Endothelial cell of umbilical vein (primary cell): ENCODE measurements at regions not wholly inside any gene's neighbourhood (a gene's known extent, or its start where the extent isn't known, plus 50 kb on each side); places are given as distances from the start of the nearest gene placed in this dataset.

Source experiments
- CTCF ChIP-seq, 2 donors: IDR thresholded peaks; 1 replicate in 1 of 2; 2 replicates in 1 of 2; pipeline ENCODE4 v1.5.1; 2011; ENCODE audit warnings: low read length in 2 of 2, mild to moderate bottlenecking in 2 of 2, moderate library complexity in 2 of 2, control low read depth in 1 of 2, inconsistent platforms in 1 of 2, low read depth in 1 of 2; ENCODE audit not compliant: insufficient read depth in 1 of 2; ENCODE audit errors: extremely low read depth in 1 of 2
- FOS ChIP-seq: IDR thresholded peaks from 2 replicates; pipeline ENCODE4 v1.6.1; 2011; ENCODE audit warnings: mild to moderate bottlenecking, low read length, moderate library complexity, borderline replicate concordance; ENCODE audit not compliant: insufficient read depth
- MYC ChIP-seq: IDR thresholded peaks from one replicate; pipeline ENCODE4 v1.6.1; 2011; ENCODE audit warnings: mild to moderate bottlenecking, low read depth, low read length
- POLR2A ChIP-seq: IDR thresholded peaks from 2 replicates; pipeline ENCODE4 v1.6.1; 2012; ENCODE audit warnings: low read depth, mild to moderate bottlenecking, control low read depth, low read length
- POLR2AphosphoS5 ChIP-seq: IDR thresholded peaks from 2 replicates; pipeline ENCODE4 v1.6.1; 2012; ENCODE audit warnings: low read depth, mild to moderate bottlenecking, control low read depth, low read length, moderate library complexity; ENCODE audit not compliant: insufficient read depth

- TF ChIP-seq FOS: no peak
- no peak for TF ChIP-seq POLR2A
- no peak for TF ChIP-seq POLR2AphosphoS5
- no peak for TF ChIP-seq CTCF (IDR thresholded peaks at IDR 0.05; ENCODE audit: extremely low read depth in 1 of 2, insufficient read depth in 1 of 2, low read depth in 1 of 2, low read length in 2 of 2)
- no peak for TF ChIP-seq MYC
Observed at GRCh38 chr2:5123582-5124196, 568.5 kb upstream of the SOX11 start.
